MM.1S (cell line): ENCODE measurements at regions not wholly inside any gene's neighbourhood (a gene's known extent, or its start where the extent isn't known, plus 50 kb on each side); places are given as distances from the start of the nearest gene placed in this dataset.

Source experiments
- DNase-seq: peaks from one replicate; pipeline ENCODE4 v3.0.0-alpha.2; 2015
- H2AFZ ChIP-seq: fragments of 300-600 bp; sonication (generic); 2 replicates; pipeline ENCODE4 v1.6.0; 2016; ENCODE audit warnings: antibody characterized with exemption, low read length
- H3F3A ChIP-seq: fragments of 300-600 bp; sonication (generic); 2 replicates; pipeline ENCODE4 v1.6.1; 2016; ENCODE audit warnings: mild to moderate bottlenecking, antibody characterized with exemption, low read length, moderate library complexity, mixed read lengths; ENCODE audit not compliant: insufficient read depth
- H3K27ac ChIP-seq: fragments of 300-600 bp; sonication (generic); 2 replicates; pipeline ENCODE4 v1.5.1; 2016; ENCODE audit warnings: mild to moderate bottlenecking, low read length
- H3K27me3 ChIP-seq: fragments of 300-600 bp; sonication (generic); replicated peaks from 2 replicates; pipeline ENCODE4 v1.6.0; 2016; ENCODE audit warnings: low read length; ENCODE audit not compliant: insufficient read depth
- H3K36me3 ChIP-seq: fragments of 300-600 bp; sonication (generic); replicated peaks from 2 replicates; pipeline ENCODE4 v1.6.1; 2016; ENCODE audit warnings: mild to moderate bottlenecking, low read length, mixed read lengths; ENCODE audit not compliant: insufficient read depth
- H3K4me1 ChIP-seq: fragments of 300-600 bp; sonication (generic); 2 replicates; pipeline ENCODE4 v1.6.1; 2016; ENCODE audit warnings: low read length, mixed read lengths
- H3K4me2 ChIP-seq: fragments of 300-600 bp; sonication (generic); 2 replicates; pipeline ENCODE4 v1.6.0; 2016; ENCODE audit warnings: low read depth, low read length
- H3K4me3 ChIP-seq: fragments of 300-600 bp; sonication (generic); 2 replicates; pipeline ENCODE4 v1.5.1; 2016; ENCODE audit warnings: low read length, mixed read lengths
- H3K79me2 ChIP-seq: fragments of 300-600 bp; sonication (generic); 2 replicates; pipeline ENCODE4 v1.6.1; 2016; ENCODE audit warnings: mixed run types, low read length, mixed read lengths
- H3K9ac ChIP-seq: fragments of 300-600 bp; sonication (generic); 2 replicates; pipeline ENCODE4 v1.6.1; 2016; ENCODE audit warnings: low read length, mixed read lengths
- H3K9me2 ChIP-seq: fragments of 300-600 bp; sonication (generic); replicated peaks from 2 replicates; pipeline ENCODE4 v1.6.1; 2016; ENCODE audit warnings: mild to moderate bottlenecking, low read length, mixed read lengths; ENCODE audit not compliant: insufficient read depth
- H3K9me3 ChIP-seq: fragments of 300-600 bp; sonication (generic); replicated peaks from 2 replicates; pipeline ENCODE4 v1.6.1; 2016; ENCODE audit warnings: mild to moderate bottlenecking, low read length, mixed read lengths; ENCODE audit not compliant: insufficient read depth
- H4K20me1 ChIP-seq: fragments of 300-600 bp; sonication (generic); 2 replicates; pipeline ENCODE4 v1.6.1; 2016; ENCODE audit warnings: mild to moderate bottlenecking, low read length, moderate library complexity, mixed read lengths; ENCODE audit not compliant: insufficient read depth
- EZH2 ChIP-seq: fragments of 300-600 bp; sonication (generic); optimal IDR thresholded peaks from 2 replicates; pipeline ENCODE3; 2017; ENCODE audit warnings: low read depth, mild to moderate bottlenecking, antibody characterized with exemption, low read length, mixed read lengths
- EZH2phosphoT487 ChIP-seq: fragments of 300-600 bp; sonication (generic); IDR thresholded peaks from 2 replicates; pipeline ENCODE4 v1.6.1; 2018; ENCODE audit warnings: antibody characterized with exemption, low read length
- TF ChIP-seq, protein P1 (sequence below): fragments of 300-600 bp; sonication (generic); IDR thresholded peaks from 2 replicates; pipeline ENCODE4 v1.5.1; 2016; ENCODE audit warnings: antibody characterized with exemption, low read length, mixed read lengths

DNA sequence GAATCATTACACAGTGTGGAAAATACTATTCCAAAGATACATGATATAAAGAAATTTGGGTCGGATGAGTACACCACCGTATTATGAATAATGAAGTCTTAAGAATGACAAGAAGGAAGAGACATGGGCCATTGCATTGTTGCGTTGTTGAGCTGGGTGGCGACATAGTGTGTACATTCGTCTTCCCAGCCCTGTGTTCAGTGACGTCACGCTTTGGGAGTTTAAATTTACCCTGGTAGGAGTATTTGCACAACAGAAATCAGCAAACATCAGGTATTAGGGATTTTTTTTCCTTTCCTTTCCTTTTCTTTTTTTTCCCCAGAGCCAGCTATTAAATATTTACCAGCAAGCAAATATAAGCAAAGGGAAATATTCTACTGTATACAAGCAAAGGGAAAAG lies 347.2 kb upstream of the NETO1 start:
- H3K36me3 ChIP-seq: no peaks in the 10 kb centered on the region
- no peak for DNase-seq
- H3K4me2 ChIP-seq: no peak overlapping the region
- no peaks in the 10 kb centered on the region for H3K9me3 ChIP-seq
- H3K27ac ChIP-seq: no peak overlapping the region
- H3K4me1 ChIP-seq: no peaks in the 10 kb centered on the region
- H3K9ac ChIP-seq: no peak overlapping the region
- H2AFZ ChIP-seq: no peak overlapping the region
- no peaks in the 10 kb centered on the region for H3K9me2 ChIP-seq
- TF ChIP-seq EZH2phosphoT487: no peak
- no peaks in the 10 kb centered on the region for H3K79me2 ChIP-seq
- no peaks in the 10 kb centered on the region for H3F3A ChIP-seq
- no peak overlapping the region for H3K4me3 ChIP-seq
- no peaks in the 10 kb centered on the region for H4K20me1 ChIP-seq
- H3K27me3 ChIP-seq: no peaks in the 10 kb centered on the region

DNA sequence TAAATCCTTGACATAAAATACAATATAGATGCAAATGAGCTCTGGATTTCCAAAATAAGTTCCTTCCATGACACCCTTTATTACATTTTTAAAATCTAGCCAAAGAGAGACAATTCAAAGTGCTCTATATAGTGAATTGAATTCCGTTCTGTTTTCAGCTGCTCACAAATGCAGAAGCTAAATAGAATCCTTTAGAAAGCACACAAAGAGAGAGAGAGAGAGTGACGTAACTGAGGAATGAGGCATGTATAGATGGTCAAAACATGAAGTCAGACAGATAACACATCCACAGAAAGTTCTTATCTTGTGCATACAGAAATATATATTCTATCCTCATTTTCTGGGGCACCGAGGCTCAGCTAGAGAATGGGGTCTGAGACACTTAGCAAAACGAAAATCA lies 344.7 kb upstream of the NETO1 start:
- no peak overlapping the region for H3K27ac ChIP-seq
- H3K79me2 ChIP-seq: no peaks in the 10 kb centered on the region
- no peaks in the 10 kb centered on the region for H3K27me3 ChIP-seq
- H3F3A ChIP-seq: no peaks in the 10 kb centered on the region
- H2AFZ ChIP-seq: no peak overlapping the region
- no peak for DNase-seq
- H3K4me2 ChIP-seq: no peak overlapping the region
- H3K36me3 ChIP-seq: no peaks in the 10 kb centered on the region
- no peaks in the 10 kb centered on the region for H3K9me3 ChIP-seq
- H3K9me2 ChIP-seq: no peaks in the 10 kb centered on the region
- TF ChIP-seq EZH2: no peak
- H3K4me3 ChIP-seq: no peak overlapping the region
- no peaks in the 10 kb centered on the region for H3K4me1 ChIP-seq
- no peak overlapping the region for H3K9ac ChIP-seq
- no peaks in the 10 kb centered on the region for H4K20me1 ChIP-seq

DNA sequence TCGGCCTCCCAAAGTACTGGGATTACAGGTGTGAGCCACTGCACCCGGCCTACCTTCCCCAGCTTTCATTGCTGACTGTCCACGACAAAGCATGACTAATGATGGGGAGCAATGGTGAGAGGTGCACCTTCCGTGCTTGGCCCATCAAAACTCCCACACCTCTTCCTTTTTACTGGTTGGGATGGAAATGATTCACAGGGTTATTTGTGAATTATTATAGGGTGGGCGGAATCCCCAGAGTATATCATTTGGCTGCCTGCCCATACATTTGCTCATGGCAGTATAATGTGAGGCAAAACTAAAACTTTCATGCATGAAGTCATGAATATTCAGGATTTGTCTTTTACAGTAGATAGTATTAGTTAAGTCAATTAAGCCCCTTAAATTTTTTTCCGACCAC lies 334.2 kb upstream of the NETO1 start:
- no peaks in the 10 kb centered on the region for H3F3A ChIP-seq
- H3K4me2 ChIP-seq: no peak overlapping the region
- no peak for DNase-seq
- no peaks in the 10 kb centered on the region for H3K4me1 ChIP-seq
- H3K36me3 ChIP-seq: no peaks in the 10 kb centered on the region
- H4K20me1 ChIP-seq: no peaks in the 10 kb centered on the region
- H3K4me3 ChIP-seq: no peak overlapping the region
- H3K79me2 ChIP-seq: no peaks in the 10 kb centered on the region
- no peaks in the 10 kb centered on the region for H3K27me3 ChIP-seq
- H3K9me2 ChIP-seq: no peaks in the 10 kb centered on the region
- TF ChIP-seq EZH2 (no peak), EZH2phosphoT487 (no peak)
- TF ChIP-seq, protein P1, sequence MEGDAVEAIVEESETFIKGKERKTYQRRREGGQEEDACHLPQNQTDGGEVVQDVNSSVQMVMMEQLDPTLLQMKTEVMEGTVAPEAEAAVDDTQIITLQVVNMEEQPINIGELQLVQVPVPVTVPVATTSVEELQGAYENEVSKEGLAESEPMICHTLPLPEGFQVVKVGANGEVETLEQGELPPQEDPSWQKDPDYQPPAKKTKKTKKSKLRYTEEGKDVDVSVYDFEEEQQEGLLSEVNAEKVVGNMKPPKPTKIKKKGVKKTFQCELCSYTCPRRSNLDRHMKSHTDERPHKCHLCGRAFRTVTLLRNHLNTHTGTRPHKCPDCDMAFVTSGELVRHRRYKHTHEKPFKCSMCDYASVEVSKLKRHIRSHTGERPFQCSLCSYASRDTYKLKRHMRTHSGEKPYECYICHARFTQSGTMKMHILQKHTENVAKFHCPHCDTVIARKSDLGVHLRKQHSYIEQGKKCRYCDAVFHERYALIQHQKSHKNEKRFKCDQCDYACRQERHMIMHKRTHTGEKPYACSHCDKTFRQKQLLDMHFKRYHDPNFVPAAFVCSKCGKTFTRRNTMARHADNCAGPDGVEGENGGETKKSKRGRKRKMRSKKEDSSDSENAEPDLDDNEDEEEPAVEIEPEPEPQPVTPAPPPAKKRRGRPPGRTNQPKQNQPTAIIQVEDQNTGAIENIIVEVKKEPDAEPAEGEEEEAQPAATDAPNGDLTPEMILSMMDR: no peak
- H3K27ac ChIP-seq: no peak overlapping the region
- no peak overlapping the region for H2AFZ ChIP-seq
- no peak overlapping the region for H3K9ac ChIP-seq
- H3K9me3 ChIP-seq: no peaks in the 10 kb centered on the region

DNA sequence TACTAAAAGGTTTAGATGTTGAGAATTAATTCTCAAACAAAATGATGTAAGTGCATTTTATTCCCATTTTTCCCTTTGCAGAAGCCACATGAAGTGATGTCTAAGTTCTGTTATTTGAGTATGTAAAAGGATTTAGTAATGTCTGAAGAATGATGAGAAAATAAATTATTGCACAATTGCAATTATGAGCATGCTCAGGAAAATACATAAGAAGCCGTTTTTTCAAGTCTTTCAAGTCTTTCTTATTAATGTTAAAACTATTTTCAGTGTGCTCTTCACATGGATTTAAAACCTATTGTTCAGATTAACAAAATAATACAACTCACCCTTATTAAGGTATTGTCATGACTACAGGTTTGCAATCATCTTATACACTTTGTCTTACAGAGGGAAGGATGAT lies 331.4 kb upstream of the NETO1 start:
- TF ChIP-seq EZH2phosphoT487 (no peak), EZH2 (no peak)
- TF ChIP-seq, protein P1: no peak
- H2AFZ ChIP-seq: no peak overlapping the region
- H3K4me2 ChIP-seq: no peak overlapping the region
- H3K4me1 ChIP-seq: no peaks in the 10 kb centered on the region
- H3K9me3 ChIP-seq: no peaks in the 10 kb centered on the region
- no peak overlapping the region for H3K4me3 ChIP-seq
- H3K27ac ChIP-seq: no peak overlapping the region
- H3K9ac ChIP-seq: no peak overlapping the region
- H3K36me3 ChIP-seq: no peaks in the 10 kb centered on the region
- no peaks in the 10 kb centered on the region for H3K9me2 ChIP-seq
- no peak for DNase-seq
- no peaks in the 10 kb centered on the region for H4K20me1 ChIP-seq
- no peaks in the 10 kb centered on the region for H3K27me3 ChIP-seq
- no peaks in the 10 kb centered on the region for H3F3A ChIP-seq
- H3K79me2 ChIP-seq: no peaks in the 10 kb centered on the region
